ENCODE measurements at regions not wholly inside any gene's neighbourhood (a gene's known extent, or its start where the extent isn't known, plus 50 kb on each side); places are given as distances from the start of the nearest gene placed in this dataset.

GRCh38 chr20:6966721-6967120, 199.2 kb downstream of the BMP2 start:
- no peak for TF ChIP-seq CTCF (IDR thresholded peaks at IDR 0.05; ENCODE audit: low read depth, low read length, missing input control)
- no peak for TF ChIP-seq RXRA (IDR thresholded peaks at IDR 0.05)
- no peak for TF ChIP-seq REST (IDR thresholded peaks at IDR 0.05)
- no peak for TF ChIP-seq MAX (IDR thresholded peaks at IDR 0.05)
- no peak for TF ChIP-seq YY1 (IDR thresholded peaks at IDR 0.05)
- no peak for TF ChIP-seq JUND (IDR thresholded peaks at IDR 0.05)
- TF ChIP-seq TAF1 (conservative IDR thresholded peaks at IDR 0.05) = no peak
- no peak for TF ChIP-seq SP1 (IDR thresholded peaks at IDR 0.05)

Measured in liver (tissue), 3 donors.